Heart left ventricle (tissue), 16 donors: ENCODE measurements at regions not wholly inside any gene's neighbourhood (a gene's known extent, or its start where the extent isn't known, plus 50 kb on each side); places are given as distances from the start of the nearest gene placed in this dataset.
"Not testable (repeated sequence)": the region's sequence is repeated elsewhere in the genome, so short reads cannot be mapped to it uniquely, and the experiment has no call there.

ENCODE experiments used
- ATAC-seq, 4 donors: fragments of 200-7000 bp; cut with Tn5 transposase; one replicate each; pipeline ENCODE4 v1.9.1; 2020 to 2022; ENCODE audit warnings: moderate library complexity in 4 of 4, mild to moderate bottlenecking in 3 of 4, moderate number of reproducible peaks in 1 of 4
- DNase-seq, 5 donors: peaks; one replicate each; pipeline ENCODE4 v3.0.0-alpha.2; 2020
- H3K27ac ChIP-seq, 12 donors: fragments of 200-600 bp; sonication (generic) in 4 of 12; one replicate each; pipeline versions ENCODE4 v1.5.0 to v1.8.0; 2016 to 2022; ENCODE audit warnings: mild to moderate bottlenecking in 2 of 12
- H3K27me3 ChIP-seq, 9 donors: fragments of 200-600 bp; sonication (generic) in 2 of 9; one replicate each; pipeline versions ENCODE4 v1.5.1 to v1.8.0; 2016 to 2022; ENCODE audit warnings: mild to moderate bottlenecking in 3 of 9
- H3K36me3 ChIP-seq, 9 donors: fragments of 200-600 bp; sonication (generic) in 2 of 9; one replicate each; pipeline versions ENCODE4 v1.5.0 to v1.8.0; 2018 to 2022; ENCODE audit warnings: mild to moderate bottlenecking in 2 of 9
- H3K4me1 ChIP-seq, 12 donors: fragments of 200-600 bp; sonication (generic) in 4 of 12; one replicate each; pipeline versions ENCODE4 v1.5.0 to v1.8.0; 2016 to 2022; ENCODE audit warnings: mild to moderate bottlenecking in 3 of 12
- H3K4me3 ChIP-seq, 12 donors: fragments of 200-600 bp; sonication (generic) in 4 of 12; one replicate each; pipeline versions ENCODE4 v1.5.0 to v1.8.0; 2017 to 2022; ENCODE audit warnings: mild to moderate bottlenecking in 9 of 12, moderate library complexity in 4 of 12
- H3K9me3 ChIP-seq, 12 donors: fragments of 200-600 bp; sonication (generic) in 4 of 12; one replicate each; pipeline versions ENCODE4 v1.5.0 to v1.8.0; 2016 to 2022; ENCODE audit warnings: mild to moderate bottlenecking in 1 of 12
- CTCF ChIP-seq, 12 donors: fragments of 200-600 bp; sonication (generic) in 4 of 12; IDR thresholded peaks; one replicate each; pipeline versions ENCODE4 v1.5.0 to v1.8.0; 2018 to 2022; ENCODE audit warnings: antibody characterized with exemption in 12 of 12, mild to moderate bottlenecking in 5 of 12
- POLR2A ChIP-seq, 2 donors: fragments of 450-650 bp; IDR thresholded peaks; one replicate each; pipeline ENCODE4 v1.6.1; 2017; ENCODE audit warnings: antibody characterized with exemption in 2 of 2, mild to moderate bottlenecking in 2 of 2, moderate library complexity in 2 of 2
- WGBS, 4 donors: extraction: QIAGEN DNeasy Blood & Tissue Kit in 2 of 4; methylation state at CpG; one replicate each; pipeline versions ENCODE4 v1.1.5 to v1.1.7; 2013 to 2018; 5-methylcytosine and 5-hydroxymethylcytosine counted together
- intact Hi-C, 10 donors: fragments of 100-400 bp; cut with DNase I; formaldehyde crosslinking; loops; one replicate each; pipeline versions ENCODE4 v1.11.1 to v1.14.2; 2022
- donor health status: ischemic (EF 13 %, LVEDD 7.1; RV severe dilation, severe dysfunction).
- donor health status: healthy with polysubstance abuse.
- donor health status: DM: no; HTN: yes; CAD: no.
- donor health status: DM: no; HTN: no; CAD: no.
- donor health status: ischemic (EF 25% LVEDD 6.9; RV normal size, moderate dysfunction).
- donor health status: ischemic (EF 25% LVEDD 5.7; RV mildly dilated, moderate dysfunction).
- donor health status: healthy.
- donor health status: DM: yes; HTN: yes; CAD: no.
- donor health status: ischemic (EF 35%, LVEDD 5.7; RV mildly dilated, moderate dysfunction).
- donor health status: nonischemic (EF 11% LVEDD 7.7; RV severe dilation, severe dysfunction).
- donor health status: DM: yes; HTN: yes; CAD: no.
- donor health status: PGD.
- donor health status: ischemic (EF 29% LVEDD 5.4; RV normal size, mild dysfunction).
- donor health status: nonischemic (EF 23%, LVEDD 6.1; RV moderate dilation, normal function).

- no peaks in the 10 kb centered on the region for H3K36me3 ChIP-seq
Observed at GRCh38 chr2:75405000-75405399, 155.7 kb downstream of the EVA1A start.

GRCh38 chr2:75403991-75404428, 156.7 kb downstream of the EVA1A start:
- DNase-seq (no peak), ATAC-seq (peak in 3 of 4 donors; percentile 50 to 67 (median 63))
- H3K27me3 ChIP-seq: peaks cover 0 to 30% (median 4%) of the 10 kb centered on the region in 9 donors
- H3K9me3 ChIP-seq: no peaks in the 10 kb centered on the region
- H3K27ac ChIP-seq: no peak overlapping the region
- H3K4me1 ChIP-seq: no peaks in the 10 kb centered on the region
- H3K36me3 ChIP-seq: no peaks in the 10 kb centered on the region
- 21 to 23% (median 22%) methylated on average over 9 of the region's 9 CpGs for WGBS, 4 donors
- H3K4me3 ChIP-seq: no peak overlapping the region
- no peak for TF ChIP-seq POLR2A (IDR thresholded peaks at IDR 0.05)
- TF ChIP-seq CTCF (IDR thresholded peaks at IDR 0.05): peak; percentile 65 to 88 (median 77)
- intact Hi-C loops: loop anchor here (1.0 to 10.0 kb wide), 13 partner anchors 205 to 712 kb away; partner anchors contain the start of gene TACR1 (in 2 of the 10)

More at GRCh38 chr2:75405000-75405399, 155.7 kb downstream of the EVA1A start:
- Histone ChIP-seq H3K4me3 (no peak overlapping the region), H3K27ac (no peak overlapping the region), H3K9me3 (peaks cover 0 to 1% (median 0%) of the 10 kb centered on the region in 12 donors), H3K27me3 (peaks cover 0 to 30% (median 4%) of the 10 kb centered on the region in 9 donors), H3K4me1 (no peaks in the 10 kb centered on the region)
- intact Hi-C loops: loop anchor here (1.0 to 10.0 kb wide), 13 partner anchors 206 to 713 kb away; partner anchors contain the start of gene TACR1 (in 2 of the 10)
- TF ChIP-seq POLR2A (IDR thresholded peaks at IDR 0.05): no peak
- WGBS, 4 donors: 30 to 52% (median 39%) methylated on average over 3 of the region's 3 CpGs
- ATAC-seq (no peak), DNase-seq (no peak)

GRCh38 chr2:75396314-75396713, 164.4 kb downstream of the EVA1A start:
- ATAC-seq (no peak), DNase-seq (no peak)
- TF ChIP-seq CTCF (IDR thresholded peaks at IDR 0.05) (no peak), POLR2A (IDR thresholded peaks at IDR 0.05) (no peak)
- Histone ChIP-seq H3K9me3 (no peaks in the 10 kb centered on the region), H3K27me3 (no peaks in the 10 kb centered on the region), H3K4me3 (no peak overlapping the region), H3K36me3 (no peaks in the 10 kb centered on the region), H3K4me1 (no peaks in the 10 kb centered on the region), H3K27ac (no peak overlapping the region)
- intact Hi-C loops: no loop called here
- 80 to 88% (median 84%) methylated on average over 2 of the region's 2 CpGs for WGBS, 4 donors

GRCh38 chr2:75394764-75395163, 166.0 kb downstream of the EVA1A start:
- ATAC-seq, H3K27me3 ChIP-seq, H3K9me3 ChIP-seq, DNase-seq, H3K4me3 ChIP-seq, intact Hi-C loops, H3K4me1 ChIP-seq, H3K27ac ChIP-seq, H3K36me3 ChIP-seq: not testable (repeated sequence)
- 77 to 93% (median 83%) methylated on average over 2 of the region's 2 CpGs for WGBS, 4 donors

GRCh38 chr2:75390169-75390568, 170.6 kb downstream of the EVA1A start:
- WGBS, 4 donors: 73 to 93% (median 77%) methylated on average over 3 of the region's 3 CpGs
- DNase-seq: no peak
- H3K36me3 ChIP-seq: no peaks in the 10 kb centered on the region
- ATAC-seq: no peak
- no peak for TF ChIP-seq CTCF (IDR thresholded peaks at IDR 0.05)
- H3K4me1 ChIP-seq: no peaks in the 10 kb centered on the region
- H3K27ac ChIP-seq: no peak overlapping the region
- H3K27me3 ChIP-seq: peaks cover 0 to 3% (median 0%) of the 10 kb centered on the region in 9 donors
- intact Hi-C loops: no loop called here
- H3K9me3 ChIP-seq: no peaks in the 10 kb centered on the region
- no peak overlapping the region for H3K4me3 ChIP-seq
